ENCODE measurements at regions not wholly inside any gene's neighbourhood (a gene's known extent, or its start where the extent isn't known, plus 50 kb on each side); places are given as distances from the start of the nearest gene placed in this dataset.

DNA sequence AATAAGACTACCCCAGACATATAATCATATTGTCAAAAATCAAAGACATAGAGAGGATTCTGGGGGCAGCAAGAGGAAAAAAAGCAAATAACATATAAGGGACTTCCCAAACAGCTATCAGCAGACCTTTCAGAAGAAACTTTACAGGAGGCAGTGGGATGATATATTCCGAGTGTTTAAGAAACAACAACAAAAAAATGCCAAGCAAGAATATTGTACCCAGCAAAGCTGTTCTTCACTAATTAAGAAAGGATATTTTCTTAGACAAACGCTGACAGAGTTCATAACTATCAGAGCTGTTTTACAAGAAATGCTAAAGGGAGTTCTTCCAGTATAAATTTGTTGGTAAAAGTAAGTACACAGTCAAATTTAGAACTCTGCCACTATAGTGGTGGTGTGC, 243.3 kb upstream of the AFDN start:
- TF ChIP-seq, protein P1, sequence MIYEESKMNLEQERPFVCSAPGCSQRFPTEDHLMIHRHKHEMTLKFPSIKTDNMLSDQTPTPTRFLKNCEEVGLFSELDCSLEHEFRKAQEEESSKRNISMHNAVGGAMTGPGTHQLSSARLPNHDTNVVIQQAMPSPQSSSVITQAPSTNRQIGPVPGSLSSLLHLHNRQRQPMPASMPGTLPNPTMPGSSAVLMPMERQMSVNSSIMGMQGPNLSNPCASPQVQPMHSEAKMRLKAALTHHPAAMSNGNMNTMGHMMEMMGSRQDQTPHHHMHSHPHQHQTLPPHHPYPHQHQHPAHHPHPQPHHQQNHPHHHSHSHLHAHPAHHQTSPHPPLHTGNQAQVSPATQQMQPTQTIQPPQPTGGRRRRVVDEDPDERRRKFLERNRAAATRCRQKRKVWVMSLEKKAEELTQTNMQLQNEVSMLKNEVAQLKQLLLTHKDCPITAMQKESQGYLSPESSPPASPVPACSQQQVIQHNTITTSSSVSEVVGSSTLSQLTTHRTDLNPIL (CRISPR knock-in tag; IDR thresholded peaks at IDR 0.05; ENCODE audit: low read depth): no peak
- no peak for TF ChIP-seq ZFP30 (CRISPR knock-in tag; IDR thresholded peaks at IDR 0.05)

Measured in SK-N-SH treated with all-trans-retinoic acid at 6 μM for 48 hours (cell line).